Endothelial cell of umbilical vein (primary cell): ENCODE measurements at regions not wholly inside any gene's neighbourhood (a gene's known extent, or its start where the extent isn't known, plus 50 kb on each side); places are given as distances from the start of the nearest gene placed in this dataset.

Experiments
- EZH2 ChIP-seq: IDR thresholded peaks from 2 replicates; pipeline ENCODE4 v1.6.1; 2012; ENCODE audit warnings: borderline replicate concordance, low read depth, mild to moderate bottlenecking, moderate library complexity, low read length, inconsistent platforms; ENCODE audit not compliant: severe bottlenecking
- FOS ChIP-seq: IDR thresholded peaks from 2 replicates; pipeline ENCODE4 v1.6.1; 2011; ENCODE audit warnings: mild to moderate bottlenecking, low read length, moderate library complexity, borderline replicate concordance; ENCODE audit not compliant: insufficient read depth
- POLR2A ChIP-seq: IDR thresholded peaks from 2 replicates; pipeline ENCODE4 v1.6.1; 2012; ENCODE audit warnings: low read depth, mild to moderate bottlenecking, control low read depth, low read length
- TF ChIP-seq, protein P1 (sequence below), 2 donors: IDR thresholded peaks; 1 replicate in 1 of 2; 2 replicates in 1 of 2; pipeline ENCODE4 v1.5.1; 2011; ENCODE audit warnings: low read length in 2 of 2, mild to moderate bottlenecking in 2 of 2, moderate library complexity in 2 of 2, control low read depth in 1 of 2, inconsistent platforms in 1 of 2, low read depth in 1 of 2; ENCODE audit not compliant: insufficient read depth in 1 of 2; ENCODE audit errors: extremely low read depth in 1 of 2
- TF ChIP-seq, protein P2 (sequence below): IDR thresholded peaks from 2 replicates; pipeline ENCODE4 v1.6.1; 2011; ENCODE audit not compliant: insufficient read depth, insufficient read length

DNA sequence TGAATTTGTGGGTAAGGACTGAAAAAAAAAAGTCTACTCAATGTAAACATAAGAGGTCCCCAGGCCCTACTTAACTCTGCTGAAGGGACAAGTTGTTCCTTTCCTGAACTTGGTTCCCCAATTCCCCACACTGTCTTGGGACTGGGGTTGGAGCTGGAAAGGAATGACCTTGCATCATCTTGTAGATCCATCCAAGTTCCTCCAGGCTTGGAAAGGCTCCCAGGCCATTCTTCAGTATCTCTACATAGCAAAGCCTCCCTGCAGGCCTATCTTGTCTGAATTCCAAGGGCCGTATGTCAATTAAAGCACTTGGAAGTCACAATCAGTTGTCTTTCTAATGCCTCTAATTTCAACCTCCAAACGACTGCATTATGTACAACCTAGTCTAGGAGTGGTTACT, 361.2 kb downstream of the TMEM135 start:
- TF ChIP-seq, protein P1, sequence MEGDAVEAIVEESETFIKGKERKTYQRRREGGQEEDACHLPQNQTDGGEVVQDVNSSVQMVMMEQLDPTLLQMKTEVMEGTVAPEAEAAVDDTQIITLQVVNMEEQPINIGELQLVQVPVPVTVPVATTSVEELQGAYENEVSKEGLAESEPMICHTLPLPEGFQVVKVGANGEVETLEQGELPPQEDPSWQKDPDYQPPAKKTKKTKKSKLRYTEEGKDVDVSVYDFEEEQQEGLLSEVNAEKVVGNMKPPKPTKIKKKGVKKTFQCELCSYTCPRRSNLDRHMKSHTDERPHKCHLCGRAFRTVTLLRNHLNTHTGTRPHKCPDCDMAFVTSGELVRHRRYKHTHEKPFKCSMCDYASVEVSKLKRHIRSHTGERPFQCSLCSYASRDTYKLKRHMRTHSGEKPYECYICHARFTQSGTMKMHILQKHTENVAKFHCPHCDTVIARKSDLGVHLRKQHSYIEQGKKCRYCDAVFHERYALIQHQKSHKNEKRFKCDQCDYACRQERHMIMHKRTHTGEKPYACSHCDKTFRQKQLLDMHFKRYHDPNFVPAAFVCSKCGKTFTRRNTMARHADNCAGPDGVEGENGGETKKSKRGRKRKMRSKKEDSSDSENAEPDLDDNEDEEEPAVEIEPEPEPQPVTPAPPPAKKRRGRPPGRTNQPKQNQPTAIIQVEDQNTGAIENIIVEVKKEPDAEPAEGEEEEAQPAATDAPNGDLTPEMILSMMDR (IDR thresholded peaks at IDR 0.05; ENCODE audit: extremely low read depth in 1 of 2, insufficient read depth in 1 of 2, low read depth in 1 of 2, low read length in 2 of 2) = no peak
- TF ChIP-seq FOS = no peak
- TF ChIP-seq, protein P2, sequence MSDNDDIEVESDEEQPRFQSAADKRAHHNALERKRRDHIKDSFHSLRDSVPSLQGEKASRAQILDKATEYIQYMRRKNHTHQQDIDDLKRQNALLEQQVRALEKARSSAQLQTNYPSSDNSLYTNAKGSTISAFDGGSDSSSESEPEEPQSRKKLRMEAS = no peak
- no peak for TF ChIP-seq POLR2A
- no peak for TF ChIP-seq EZH2
